Activated T-helper 9 cell treated with anti-CD3 and anti-CD28 coated beads, Interleukin-2, amount 50 U/mL, for 16 hours (primary cell): ENCODE measurements at regions not wholly inside any gene's neighbourhood (a gene's known extent, or its start where the extent isn't known, plus 50 kb on each side); places are given as distances from the start of the nearest gene placed in this dataset.
"Not testable (repeated sequence)": the region's sequence is repeated elsewhere in the genome, so short reads cannot be mapped to it uniquely, and the experiment has no call there.

ENCODE experiments used
- DNase-seq: peaks from one replicate; pipeline ENCODE4 v3.0.0-alpha.2; 2020; ENCODE audit warnings: low read depth

- DNase-seq, result no peak
Measured at GRCh38 chr6:102902471-102902870, 1509.0 kb downstream of the GRIK2 start.

GRCh38 chr6:102895683-102896082, 1502.2 kb downstream of the GRIK2 start:
- no peak for DNase-seq

- DNase-seq, result no peak
Measured at GRCh38 chr6:102885165-102885564, 1491.7 kb downstream of the GRIK2 start.

- no peak for DNase-seq
Measured at GRCh38 chr6:102853249-102853955, 1459.9 kb downstream of the GRIK2 start.

GRCh38 chr6:102848796-102849195, 1455.3 kb downstream of the GRIK2 start:
- no peak for DNase-seq

GRCh38 chr6:102848210-102848609, 1454.7 kb downstream of the GRIK2 start:
- DNase-seq, result no peak

- DNase-seq, result no peak
Measured at GRCh38 chr6:102841060-102841459, 1447.6 kb downstream of the GRIK2 start.

- no peak for DNase-seq
Measured at GRCh38 chr6:102832021-102832420, 1438.5 kb downstream of the GRIK2 start.

GRCh38 chr6:102820098-102820497, 1426.6 kb downstream of the GRIK2 start:
- DNase-seq, result no peak

GRCh38 chr6:102815207-102815606, 1421.7 kb downstream of the GRIK2 start:
- no peak for DNase-seq

- DNase-seq, result no peak
Measured at GRCh38 chr6:102813489-102814275, 1420.2 kb downstream of the GRIK2 start.

- no peak for DNase-seq
Measured at GRCh38 chr6:102812242-102812641, 1418.7 kb downstream of the GRIK2 start.

- not testable (repeated sequence) for DNase-seq
Measured at GRCh38 chr6:102808944-102809505, 1415.5 kb downstream of the GRIK2 start.

GRCh38 chr6:102799051-102799450, 1405.5 kb downstream of the GRIK2 start:
- no peak for DNase-seq

- DNase-seq, result no peak
Measured at GRCh38 chr6:102798636-102799035, 1405.1 kb downstream of the GRIK2 start.

GRCh38 chr6:102793752-102794151, 1400.2 kb downstream of the GRIK2 start:
- no peak for DNase-seq

GRCh38 chr6:102774326-102774725, 1380.8 kb downstream of the GRIK2 start:
- DNase-seq, result no peak

- no peak for DNase-seq
Measured at GRCh38 chr6:102773636-102774035, 1380.1 kb downstream of the GRIK2 start.

GRCh38 chr6:102766963-102767362, 1373.5 kb downstream of the GRIK2 start:
- no peak for DNase-seq

- no peak for DNase-seq
Measured at GRCh38 chr6:102764317-102764716, 1370.8 kb downstream of the GRIK2 start.

GRCh38 chr6:102763891-102764290, 1370.4 kb downstream of the GRIK2 start:
- DNase-seq, result no peak

GRCh38 chr6:102761872-102762271, 1368.4 kb downstream of the GRIK2 start:
- DNase-seq, result no peak

GRCh38 chr6:102759415-102759814, 1365.9 kb downstream of the GRIK2 start:
- no peak for DNase-seq
